ENCODE measurements at regions not wholly inside any gene's neighbourhood (a gene's known extent, or its start where the extent isn't known, plus 50 kb on each side); places are given as distances from the start of the nearest gene placed in this dataset.

- Histone ChIP-seq H3K23me2 (ENCODE audit: low read depth, low read length) (no peaks in the 10 kb centered on the region), H4K8ac (ENCODE audit: extremely low read depth, insufficient read depth, low read length) (no peak overlapping the region), H3K9ac (replicated peaks in 1 of 4; ENCODE audit: extremely low read depth in 1 of 4, low read depth in 3 of 4, low read length in 3 of 4) (no peak overlapping the region), H3K27ac (ENCODE audit: low read depth, low read length) (no peak overlapping the region), H3K56ac (replicated peaks; ENCODE audit: insufficient read length, low read depth, low read length) (no peak overlapping the region), H2BK15ac (ENCODE audit: low read length) (no peak overlapping the region), H3K18ac (ENCODE audit: extremely low read depth, low read length) (no peak overlapping the region), H3K27me3 (replicated peaks in 1 of 4; ENCODE audit: control insufficient read depth in 3 of 4, extremely low read depth in 1 of 4, insufficient read depth in 3 of 4, low read length in 3 of 4) (no peaks in the 10 kb centered on the region), H2BK120ac (replicated peaks; ENCODE audit: low read depth, low read length) (no peak overlapping the region), H3K14ac (ENCODE audit: insufficient read length) (no peak overlapping the region), H2BK12ac (ENCODE audit: low read depth, low read length) (no peak overlapping the region), H4K20me1 (replicated peaks in 1 of 2; ENCODE audit: control insufficient read depth in 1 of 2, insufficient read depth in 2 of 2, low read length in 2 of 2) (no peaks in the 10 kb centered on the region), H3K79me2 (ENCODE audit: control insufficient read depth in 1 of 2, insufficient read depth in 2 of 2, low read length in 2 of 2) (no peaks in the 10 kb centered on the region), H3K4ac (replicated peaks; ENCODE audit: insufficient read length, low read depth, low read length) (no peak overlapping the region), H3K4me2 (ENCODE audit: insufficient read depth in 1 of 2, low read depth in 2 of 2, low read length in 2 of 2) (no peak overlapping the region), H3K23ac (ENCODE audit: insufficient read length) (no peak overlapping the region), H3K79me1 (ENCODE audit: low read depth, low read length) (no peaks in the 10 kb centered on the region), H4K5ac (ENCODE audit: insufficient read length, low read depth, low read length) (no peak overlapping the region), H3K4me3 (ENCODE audit: extremely low read depth in 1 of 4, insufficient read depth in 2 of 4, low read depth in 3 of 4, low read length in 4 of 4) (no peak overlapping the region), H4K91ac (replicated peaks; ENCODE audit: insufficient read length, low read length) (no peak overlapping the region), H3K9me3 (ENCODE audit: insufficient read depth in 2 of 2, low read depth in 1 of 2, low read length in 1 of 2) (no peaks in the 10 kb centered on the region), H2AFZ (ENCODE audit: low read length) (no peak overlapping the region), H2AK5ac (ENCODE audit: low read depth, low read length) (no peak overlapping the region), H3K36me3 (ENCODE audit: control insufficient read depth in 2 of 4, insufficient read depth in 4 of 4, low read length in 3 of 4) (no peaks in the 10 kb centered on the region), H3K4me1 (replicated peaks in 1 of 4; ENCODE audit: control insufficient read depth in 3 of 4, insufficient read depth in 4 of 4, low read length in 3 of 4) (no peaks in the 10 kb centered on the region; a peak in 1 of 7 replicates), H2BK20ac (ENCODE audit: low read length) (no peak overlapping the region), H2BK5ac (ENCODE audit: low read depth, low read length) (no peak overlapping the region)
- WGBS, 2 experiments (ENCODE audit: extremely low coverage in 1 of 2, insufficient coverage in 1 of 2, insufficient read length in 1 of 2, insufficient replicate concordance in 2 of 2, low coverage in 1 of 2, low lambda C conversion rate in 2 of 2, missing lambda C conversion rate in 1 of 2) = 95% methylated on average over 3 of the region's 3 CpGs; no CpG with 5 or more reads in 1 of the 2 experiments
- ChIA-PET CTCF (ENCODE audit: partially characterized antibody) (interaction anchor here (1.2 to 2.0 kb wide), 2 partner anchors 7 to 23 kb away, joined by 3 to 6 read pairs; no protein-coding TSS in a partner anchor), POLR2A (ENCODE audit: partially characterized antibody) (no interaction called here)
- FAIRE-seq (no peak), DNase-seq (ENCODE audit: low read depth in 1 of 2, low spot score in 2 of 2) (no peak)
- no peak for TF ChIP-seq TEAD4 (IDR thresholded peaks at IDR 0.05; ENCODE audit: low read depth, low read length)
- no peak for TF ChIP-seq SRF (IDR thresholded peaks at IDR 0.05; ENCODE audit: low read depth, low read length)
- no peak for TF ChIP-seq SP2 (IDR thresholded peaks at IDR 0.05; ENCODE audit: low read length)
- no peak for TF ChIP-seq E2F6 (IDR thresholded peaks at IDR 0.05)
- TF ChIP-seq PHF8 (conservative IDR thresholded peaks at IDR 0.05; ENCODE audit: low read depth, low read length) = no peak
- no peak for TF ChIP-seq JUN (IDR thresholded peaks at IDR 0.05; ENCODE audit: low read depth, low read length)
- TF ChIP-seq HDAC6 (IDR thresholded peaks at IDR 0.05; ENCODE audit: low read depth, low read length) = no peak
- TF ChIP-seq BACH1 (IDR thresholded peaks at IDR 0.05; ENCODE audit: low read length) = no peak
- TF ChIP-seq POLR2A (IDR thresholded peaks at IDR 0.05; ENCODE audit: control extremely low read depth in 1 of 2, low read depth in 2 of 2, low read length in 2 of 2) = no peak
- TF ChIP-seq TBP (IDR thresholded peaks at IDR 0.05; ENCODE audit: low read depth, low read length) = no peak
- TF ChIP-seq GTF2F1 (IDR thresholded peaks at IDR 0.05; ENCODE audit: borderline replicate concordance, low read depth, low read length) = no peak
- no peak for TF ChIP-seq POLR2AphosphoS5 (IDR thresholded peaks at IDR 0.05; ENCODE audit: low read depth, low read length)
- no peak for TF ChIP-seq SP4 (IDR thresholded peaks at IDR 0.05; ENCODE audit: low read length)
- TF ChIP-seq SIRT6 (IDR thresholded peaks at IDR 0.05; ENCODE audit: low read length) = no peak
- TF ChIP-seq CBX5 (IDR thresholded peaks at IDR 0.05; ENCODE audit: low read depth, low read length) = no peak
Observed at GRCh38 chr5:30759731-30760130, 433.8 kb upstream of the CDH6 start.

Data from H1 (cell line).